NCI-H748 (cell line): ENCODE measurements at regions not wholly inside any gene's neighbourhood (a gene's known extent, or its start where the extent isn't known, plus 50 kb on each side); places are given as distances from the start of the nearest gene placed in this dataset.
A peak's percentile ranks its signal among the peaks of the same experiment; 100 is the strongest.
"Not testable (repeated sequence)": the region's sequence is repeated elsewhere in the genome, so short reads cannot be mapped to it uniquely, and the experiment has no call there.

Experiments used
- DNase-seq: peaks from one replicate; lab custom pipeline; 2025; ENCODE audit not compliant: unreplicated experiment; lab: John Stamatoyannopoulos, UW

DNA sequence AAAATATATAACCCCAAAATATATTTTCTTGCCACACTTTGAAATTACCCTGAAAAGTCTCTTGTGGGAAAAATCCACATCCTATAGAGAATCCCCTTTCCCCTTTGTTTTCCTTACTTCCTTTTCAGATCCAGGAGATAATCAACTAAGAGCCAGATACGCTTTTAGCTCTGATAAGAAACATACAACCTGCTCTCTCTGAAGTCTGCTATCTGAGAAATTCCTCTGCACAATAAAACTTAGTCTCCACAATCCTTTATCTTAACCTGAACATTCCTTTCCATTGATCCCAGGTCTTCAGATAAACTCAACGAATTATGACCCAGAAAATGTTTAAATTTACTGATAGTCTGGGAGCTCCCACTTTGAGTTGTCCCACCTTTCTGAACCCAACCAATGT, 233.4 kb upstream of the SETMAR start:
- DNase-seq: no peak

DNA sequence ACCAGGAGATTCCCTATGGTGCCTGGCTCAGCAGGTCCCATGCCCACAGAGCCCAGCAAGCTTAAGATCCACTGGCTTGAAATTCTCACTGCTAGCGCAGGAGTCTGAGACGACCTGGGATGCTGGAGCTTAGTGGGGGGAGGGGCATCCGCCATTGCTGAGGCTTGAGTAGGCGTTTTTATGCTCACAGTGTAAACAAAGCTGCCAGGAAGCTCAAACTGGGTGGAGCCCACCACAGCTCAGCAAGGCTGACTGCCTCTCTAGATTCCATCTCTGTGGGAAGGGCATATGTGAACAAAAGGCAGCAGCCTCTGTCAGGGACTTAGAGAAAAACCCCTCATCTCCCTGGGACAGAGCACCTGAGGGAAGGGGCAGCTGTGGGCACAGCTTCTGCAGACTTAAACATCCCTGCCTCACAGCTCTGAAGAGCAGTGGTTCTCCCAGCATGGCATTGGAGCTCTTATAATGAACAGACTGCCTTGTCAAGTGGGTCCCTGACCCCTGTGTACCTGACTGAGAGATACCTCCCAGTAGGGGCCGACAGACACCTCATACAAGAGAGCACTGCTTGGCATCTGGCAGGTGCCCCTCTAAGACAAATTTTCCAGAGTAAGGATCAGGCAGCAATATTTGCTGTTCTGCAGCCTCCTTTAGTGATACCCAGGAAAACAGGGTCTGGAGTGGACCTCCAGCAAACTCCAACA, 231.5 kb upstream of the SETMAR start:
- peak; percentile 51 for DNase-seq

DNA sequence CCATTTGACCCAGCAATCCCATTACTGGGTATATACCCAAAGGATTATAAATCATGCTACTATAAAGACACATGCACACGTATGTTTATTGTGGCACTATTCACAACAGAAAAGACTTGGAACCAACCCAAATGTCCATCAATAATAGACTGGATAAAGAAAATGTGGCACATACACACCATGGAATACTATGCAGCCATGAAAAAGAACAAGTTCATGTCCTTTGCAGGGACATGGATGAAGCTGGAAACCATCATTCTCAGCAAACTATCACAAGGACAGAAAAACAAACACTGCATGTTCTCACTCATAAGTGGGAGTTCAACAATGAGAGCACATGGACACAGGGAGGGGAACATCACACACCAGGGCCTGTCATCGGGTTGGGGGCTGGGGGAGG, 225.9 kb upstream of the SETMAR start:
- not testable (repeated sequence) for DNase-seq

DNA sequence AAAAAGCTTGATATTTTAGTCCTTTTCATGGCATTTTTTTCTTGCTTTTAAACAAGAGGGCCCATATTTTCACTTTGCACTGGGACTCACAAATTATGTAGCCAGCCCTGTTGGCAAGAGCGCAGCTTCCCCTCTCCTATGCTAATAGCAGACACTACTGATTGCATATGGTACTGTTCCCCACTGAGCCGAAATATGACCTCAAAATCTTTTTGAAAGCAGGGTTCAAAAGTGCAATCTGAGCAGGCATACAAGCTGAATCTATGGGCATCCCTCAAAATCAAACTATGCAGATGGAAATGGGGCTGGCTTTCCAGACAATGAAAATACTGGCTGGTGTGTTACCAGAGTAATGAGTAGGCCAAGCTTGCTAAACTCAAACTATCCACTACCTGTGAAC, 225.2 kb upstream of the SETMAR start:
- DNase-seq: no peak

DNA sequence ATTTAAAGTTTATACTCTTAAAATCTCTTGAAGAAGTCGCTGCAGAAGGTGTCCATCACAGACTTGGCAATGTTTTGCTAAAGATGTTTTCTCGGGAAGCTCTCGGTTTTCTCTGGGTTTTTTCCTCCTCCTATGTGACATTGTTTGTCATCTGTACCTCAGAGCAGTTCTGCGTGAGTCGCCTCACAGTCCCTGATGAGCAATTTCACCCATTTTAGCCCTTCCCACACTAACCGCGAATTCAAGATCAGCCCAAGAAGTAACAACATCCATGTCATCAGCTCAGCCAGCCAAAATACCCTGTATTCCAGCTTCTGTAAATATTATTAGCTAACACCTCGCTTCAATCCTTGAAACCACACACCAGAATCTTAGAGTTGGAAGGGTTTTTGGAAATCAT, 224.3 kb upstream of the SETMAR start:
- DNase-seq: no peak

DNA sequence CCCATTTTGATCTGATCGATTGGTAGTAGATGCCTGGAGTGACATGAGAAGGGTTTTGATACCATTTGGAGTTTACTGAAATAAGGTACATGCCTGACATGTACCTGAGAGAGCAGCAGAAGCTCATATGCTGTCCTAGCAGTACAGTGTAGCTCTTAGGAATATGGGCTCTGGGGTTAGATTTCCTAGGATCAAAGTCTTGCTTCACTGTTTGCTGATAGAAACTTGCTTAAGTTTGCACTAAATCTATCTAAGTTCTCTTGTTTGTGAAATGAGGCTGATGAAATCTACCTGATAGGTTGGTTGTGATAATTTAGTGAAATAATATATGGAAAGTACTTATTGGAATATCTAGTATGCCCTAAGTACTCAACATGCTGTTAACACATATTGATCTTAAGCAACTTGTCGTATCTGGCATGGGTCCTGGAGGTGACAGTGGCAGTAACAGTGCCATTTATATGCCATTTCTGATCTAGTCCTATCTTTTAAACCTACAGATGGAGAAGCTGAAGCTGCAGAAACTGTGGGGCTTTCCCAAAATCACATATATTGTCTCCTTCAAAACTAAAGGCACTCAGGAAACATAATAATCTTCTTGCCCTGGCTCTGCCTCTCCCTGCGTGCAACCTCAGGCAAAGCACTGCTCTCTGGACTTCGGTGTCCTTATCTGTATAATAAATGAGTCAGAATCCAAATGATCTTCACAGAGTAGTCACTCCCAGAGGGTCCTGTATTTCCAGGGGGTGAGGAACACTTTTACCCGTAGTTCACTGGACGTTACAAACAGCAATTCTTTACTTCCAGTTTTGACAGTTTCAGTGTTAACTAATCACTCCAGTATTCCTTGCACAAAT, 223.6 kb upstream of the SETMAR start:
- no peak for DNase-seq

DNA sequence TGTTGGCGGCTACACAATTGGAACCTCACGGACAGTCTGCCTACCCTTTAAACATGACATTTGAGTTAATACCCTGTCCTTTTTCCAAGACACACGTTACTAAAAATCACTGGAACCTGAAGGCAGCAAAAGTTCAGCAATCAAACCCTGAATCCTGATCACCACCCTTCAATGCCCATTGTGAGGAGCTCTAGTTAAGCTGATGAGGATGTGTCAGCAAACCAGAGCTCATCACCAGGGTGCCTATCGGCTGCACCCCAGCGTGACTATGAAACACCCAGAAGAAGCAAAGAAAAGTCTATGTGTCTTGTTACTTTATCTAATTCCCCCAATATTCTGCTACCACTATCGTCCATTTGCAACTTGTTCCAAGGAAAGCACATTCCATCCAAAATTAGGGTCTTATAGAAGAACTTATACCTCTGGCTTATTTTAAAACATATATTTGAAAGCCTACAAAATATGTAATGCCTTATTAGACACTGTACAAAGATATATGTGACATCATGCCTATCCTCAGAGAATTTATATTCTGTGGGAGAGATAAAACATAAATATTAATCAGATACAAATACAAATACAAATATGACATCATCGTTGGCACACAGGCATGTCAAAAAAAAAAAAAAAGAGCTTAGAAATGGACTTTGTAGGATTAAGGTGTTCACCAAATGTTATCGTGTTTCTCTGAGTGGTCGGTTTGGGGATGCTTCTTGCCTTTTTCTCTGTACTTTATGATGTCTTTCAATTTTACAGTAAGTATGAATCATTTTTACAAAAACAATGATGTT, 219.7 kb upstream of the SETMAR start:
- DNase-seq: no peak

DNA sequence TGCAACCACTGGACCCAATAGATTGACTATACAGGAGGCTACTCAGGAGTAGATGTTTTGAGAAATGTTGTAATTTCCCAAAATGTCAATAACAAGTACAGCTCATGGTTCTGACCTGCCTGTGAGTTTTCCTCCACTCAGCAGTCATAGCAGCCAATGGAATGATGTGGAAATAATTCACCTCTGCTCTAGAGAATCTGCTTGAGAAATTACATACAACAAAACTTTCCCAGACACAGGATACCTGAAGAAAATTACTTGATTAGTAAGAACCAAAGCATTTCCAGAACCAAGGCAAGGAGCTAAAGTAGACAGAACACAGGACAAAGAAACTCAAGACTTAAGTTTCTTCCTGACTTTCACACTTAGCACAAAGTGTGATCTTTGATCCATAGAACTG, 218.9 kb upstream of the SETMAR start:
- DNase-seq: no peak

DNA sequence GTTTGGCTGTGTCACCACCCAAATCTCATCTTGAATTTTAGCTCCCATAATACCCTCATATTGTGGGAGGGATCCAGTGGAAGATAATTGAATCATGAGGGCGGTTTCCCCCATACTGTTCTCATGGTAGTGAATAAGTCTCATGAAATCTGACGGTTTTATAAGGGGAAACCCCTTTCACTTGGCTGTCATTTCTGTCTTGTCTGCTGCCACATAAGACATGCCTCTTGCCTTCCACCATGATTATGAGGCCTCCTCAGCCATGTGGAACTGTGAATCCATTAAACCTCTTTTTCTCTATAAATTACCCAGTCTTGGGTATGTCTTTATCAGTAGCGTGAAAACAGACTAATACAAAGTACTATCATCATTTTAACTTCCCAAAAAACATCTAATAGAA, 216.5 kb upstream of the SETMAR start:
- not testable (repeated sequence) for DNase-seq

DNA sequence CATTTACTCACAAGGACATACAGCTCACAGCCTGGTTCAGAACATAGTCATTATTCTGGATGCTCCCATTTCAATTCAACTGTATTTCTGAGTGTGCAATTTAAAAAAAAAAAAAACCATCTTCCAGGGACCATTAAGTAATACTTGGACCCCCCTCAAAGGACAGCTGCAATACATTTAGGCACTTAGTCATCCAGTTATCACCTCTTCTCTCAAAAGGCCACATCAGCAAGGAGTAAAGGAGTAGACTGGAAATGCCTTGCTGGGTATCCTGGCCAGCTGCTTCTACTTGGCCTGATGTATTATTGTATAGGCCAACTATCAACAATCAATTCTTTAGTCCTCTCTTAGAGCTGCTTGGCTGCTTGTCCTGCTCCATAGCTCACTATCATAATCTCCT, 211.4 kb upstream of the SETMAR start:
- DNase-seq: no peak

DNA sequence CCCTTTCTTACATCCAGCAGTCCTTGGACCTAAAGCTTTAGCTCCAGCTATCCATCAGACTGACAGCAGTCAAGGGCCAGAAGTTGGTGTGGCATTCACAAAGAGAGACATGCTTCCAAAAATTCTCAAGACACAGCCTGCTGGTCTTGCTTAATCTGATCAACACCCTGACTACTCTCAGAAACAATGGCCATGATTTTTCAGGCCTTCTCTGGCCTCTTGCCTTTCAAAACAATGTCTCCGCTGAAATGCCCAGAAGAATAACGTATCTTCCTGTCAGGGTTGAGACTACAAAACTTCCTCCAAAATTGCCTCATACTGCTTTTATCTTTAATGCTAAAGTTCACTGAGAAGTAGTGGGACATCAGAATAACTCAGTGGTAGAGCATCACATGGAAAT, 205.4 kb upstream of the SETMAR start:
- DNase-seq: no peak

DNA sequence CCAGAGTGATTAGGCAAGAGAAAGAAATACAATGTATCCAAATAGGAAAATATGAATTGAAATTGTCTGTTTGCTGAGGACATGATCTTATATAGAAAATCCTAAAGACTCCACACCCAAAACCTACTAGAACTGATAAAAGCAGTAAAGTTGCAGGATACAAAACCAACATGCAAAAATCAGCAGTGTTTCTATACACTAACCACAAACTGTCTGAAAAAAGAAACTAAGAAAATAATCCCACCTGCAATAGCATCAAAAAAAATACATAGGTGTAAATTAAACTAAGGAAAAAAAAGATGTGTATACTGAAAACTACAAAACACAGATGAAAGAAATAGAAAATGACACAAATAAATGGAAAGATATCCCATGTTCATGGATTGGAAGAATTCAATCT, 203.6 kb upstream of the SETMAR start:
- DNase-seq: no peak

DNA sequence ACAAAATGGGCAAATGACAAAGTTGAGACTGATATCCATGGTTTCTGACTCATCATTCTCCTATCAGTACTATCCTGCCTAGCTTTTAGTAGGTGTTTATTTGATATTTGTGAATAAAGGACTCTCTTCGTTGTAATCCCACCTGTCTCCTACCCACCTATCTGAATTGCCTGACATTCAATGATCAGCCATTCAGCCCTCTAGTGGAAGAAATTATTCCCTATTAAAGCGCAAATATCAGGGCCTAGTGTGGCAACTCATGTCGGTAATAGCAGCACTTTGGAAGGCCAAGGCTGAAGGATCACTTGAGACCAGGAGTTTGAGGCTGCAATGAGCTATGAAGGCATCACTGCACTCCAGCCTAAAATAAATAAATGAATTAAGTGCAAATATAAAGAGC, 195.7 kb upstream of the SETMAR start:
- DNase-seq: no peak

DNA sequence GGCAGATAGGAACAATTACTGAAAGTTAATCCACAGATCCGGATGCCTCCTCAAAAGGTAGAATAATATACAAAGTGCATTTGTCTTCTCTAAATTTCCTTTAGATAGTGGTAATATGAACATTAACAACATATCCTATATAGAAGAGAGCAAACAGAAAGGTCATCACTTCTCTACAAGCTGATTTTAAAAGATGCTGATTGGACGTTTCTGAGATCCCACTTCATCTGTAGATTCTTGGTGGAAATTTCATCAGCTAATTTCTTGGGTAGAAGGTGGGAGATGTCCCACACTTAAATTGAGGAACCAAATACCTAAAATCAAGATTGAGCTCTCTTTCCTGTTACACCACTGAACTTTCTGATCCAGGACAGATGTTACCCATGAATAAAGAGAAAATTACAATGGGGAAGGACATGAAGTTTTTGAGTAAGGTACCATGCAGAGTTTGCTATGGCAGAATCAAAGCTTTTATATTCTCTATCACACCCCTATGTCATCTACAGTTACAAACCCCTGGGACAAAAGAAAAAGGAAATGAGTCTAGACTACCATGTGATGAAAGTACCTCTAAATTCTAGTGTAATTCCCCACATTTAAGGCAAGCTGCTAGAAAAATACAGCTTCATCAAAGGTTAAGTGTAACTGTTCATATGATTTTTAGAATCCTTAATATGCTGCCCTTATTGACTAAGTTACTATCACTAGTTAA, 189.2 kb upstream of the SETMAR start:
- DNase-seq: no peak

DNA sequence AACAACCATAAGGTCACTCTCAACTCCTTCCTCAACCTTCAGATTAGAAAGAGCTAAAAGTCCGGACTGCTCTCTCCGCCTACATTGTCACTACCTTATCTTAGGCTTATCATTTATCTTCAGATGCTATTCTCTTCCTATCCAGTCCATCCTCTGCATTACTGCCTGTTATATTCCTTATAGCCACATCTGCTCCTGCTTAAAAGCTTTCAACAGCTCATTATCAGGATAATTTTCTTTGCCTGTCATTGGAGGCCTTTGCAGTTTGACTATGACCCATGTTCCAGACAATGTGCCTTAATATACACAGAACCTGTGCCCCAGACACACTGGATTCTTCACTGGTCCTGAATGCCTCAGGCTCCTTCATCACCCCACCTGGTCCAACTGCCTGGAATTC, 184.1 kb upstream of the SETMAR start:
- no peak for DNase-seq

DNA sequence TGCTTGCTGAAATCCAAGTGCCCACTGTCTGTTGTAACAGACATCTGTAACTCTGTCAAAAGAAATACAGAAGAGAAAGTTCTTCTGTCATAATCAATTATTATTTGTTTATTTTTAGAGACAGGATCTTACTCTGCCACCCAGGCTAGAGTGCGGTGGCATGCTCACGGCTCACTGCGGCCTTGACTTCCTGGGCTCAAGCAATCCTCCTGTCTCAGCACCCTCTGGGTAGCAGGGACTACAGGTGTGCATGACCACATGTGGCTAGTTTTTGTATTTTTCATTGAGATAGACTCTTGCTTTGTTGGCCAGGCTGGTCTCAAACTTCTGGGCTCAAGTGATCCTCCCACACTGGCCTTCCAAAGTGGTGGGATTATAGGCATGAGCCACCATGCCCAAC, 177.6 kb upstream of the SETMAR start:
- no peak for DNase-seq

DNA sequence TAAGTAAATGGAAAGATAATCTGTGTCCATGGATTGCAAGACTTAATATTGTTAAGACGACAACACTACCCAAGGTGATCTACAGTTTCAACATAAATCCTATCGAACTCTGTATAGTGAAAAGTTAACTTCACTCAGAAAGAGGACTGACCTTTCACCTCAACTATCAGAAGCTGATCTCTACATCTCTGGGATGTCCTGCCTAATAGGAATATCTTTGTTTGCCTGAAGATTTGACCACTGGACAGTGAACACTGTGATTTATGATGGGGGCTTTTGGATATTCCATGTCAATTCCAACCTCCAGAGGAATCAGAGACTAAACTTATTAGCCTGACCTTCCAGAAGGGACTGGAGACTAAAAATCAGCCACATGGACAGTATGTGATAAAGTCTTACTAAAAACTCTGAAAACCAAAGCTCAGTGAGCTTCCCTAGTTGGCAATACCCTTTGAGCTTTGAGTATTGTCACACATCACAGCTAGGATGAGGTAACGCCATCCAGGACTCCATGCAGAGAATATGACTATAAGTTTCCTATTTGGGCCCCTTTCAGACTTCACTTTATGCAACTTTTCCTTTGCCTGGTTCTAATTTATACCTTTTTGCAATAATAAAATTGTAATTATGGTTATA, 164.9 kb upstream of the SETMAR start:
- DNase-seq: no peak

DNA sequence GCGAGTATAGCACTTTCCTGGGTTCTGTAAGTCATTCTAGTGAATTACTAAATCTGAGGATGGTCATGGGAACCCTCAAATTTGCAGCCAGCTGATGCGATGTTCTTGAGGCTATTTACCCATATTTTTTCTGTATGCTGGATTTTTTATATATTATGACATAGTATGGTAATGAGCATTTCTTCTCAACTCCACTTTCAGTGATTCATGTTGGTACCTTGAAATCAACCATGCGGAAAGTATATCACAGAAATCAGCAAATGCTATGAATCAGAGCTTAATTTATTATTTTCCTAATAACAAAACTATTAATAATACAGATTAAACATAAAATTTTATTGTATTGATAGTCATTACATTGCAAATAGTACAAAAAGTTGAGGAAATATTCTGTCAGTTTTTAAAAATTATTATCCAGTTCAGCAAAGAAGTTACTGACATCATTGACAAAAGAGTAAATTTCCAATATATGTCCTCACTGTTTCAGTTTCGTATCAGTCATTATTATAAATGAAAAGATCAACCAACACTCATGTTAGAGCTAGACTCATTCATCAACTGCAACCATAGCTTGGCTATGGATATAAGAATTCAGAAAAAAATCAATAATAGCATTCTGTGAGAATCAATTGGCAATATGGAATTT, 164.3 kb upstream of the SETMAR start:
- DNase-seq: no peak

DNA sequence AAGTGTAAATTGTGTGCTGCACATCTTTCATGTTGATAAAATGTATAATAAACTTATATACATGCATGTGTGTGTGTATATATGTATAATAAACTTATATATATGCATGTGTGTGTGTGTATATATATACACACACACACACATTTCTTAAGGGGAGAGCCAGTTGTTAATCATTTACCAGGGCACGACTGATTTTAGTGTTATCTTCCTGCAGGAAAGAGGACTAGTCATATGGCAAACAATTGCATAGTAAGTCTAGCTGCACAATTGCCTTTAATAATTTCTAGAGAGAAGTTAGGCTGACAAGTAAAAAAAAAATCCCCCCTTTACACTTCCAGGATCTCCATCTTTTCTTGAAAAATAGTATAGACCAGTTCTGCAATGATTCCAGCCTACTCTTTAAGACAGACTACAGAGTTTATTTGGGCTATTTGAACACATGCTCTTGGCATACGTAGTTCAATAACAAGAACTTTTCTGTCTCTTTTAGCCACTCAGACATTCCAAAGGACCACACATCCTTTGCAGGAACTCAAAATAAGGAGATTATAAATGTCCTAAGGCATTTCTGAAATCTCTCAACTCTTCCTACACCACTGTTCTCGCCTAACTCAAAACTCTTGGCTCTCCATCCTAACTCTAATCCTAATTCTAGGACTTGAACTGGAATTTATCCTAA, 163.6 kb upstream of the SETMAR start:
- DNase-seq: no peak

DNA sequence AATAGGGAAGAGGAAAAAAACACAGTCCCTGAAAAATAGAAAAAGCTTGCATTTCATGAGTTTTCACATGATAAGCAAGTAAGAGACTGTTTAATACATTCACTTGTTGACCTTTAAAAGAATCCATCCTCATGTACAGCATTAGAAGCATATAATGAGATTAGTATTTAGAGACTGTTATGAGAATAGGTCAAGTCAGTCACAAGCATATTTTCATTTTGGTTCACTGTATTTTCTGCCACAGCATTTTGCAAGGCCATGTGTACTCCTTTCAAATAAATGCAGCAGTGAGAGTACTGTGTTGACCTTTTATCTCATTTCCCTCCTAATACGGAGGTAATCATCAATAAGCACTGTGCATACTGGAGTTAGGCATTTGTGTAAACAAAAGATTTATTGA, 162.2 kb upstream of the SETMAR start:
- no peak for DNase-seq
